Nephron progenitor cell (in vitro differentiated cells): ENCODE measurements at regions not wholly inside any gene's neighbourhood (a gene's known extent, or its start where the extent isn't known, plus 50 kb on each side); places are given as distances from the start of the nearest gene placed in this dataset.

Experiments
- DNase-seq: peaks from one replicate; pipeline ENCODE4 v3.0.0; 2021
- H3K27ac Mint-ChIP-seq: 2 replicates; pipeline ENCODE4 v1.8.0; 2021; ENCODE audit warnings: mild to moderate bottlenecking, moderate library complexity, mixed read lengths
- H3K27me3 Mint-ChIP-seq: 2 replicates; pipeline ENCODE4 v1.8.0; 2021; ENCODE audit warnings: mild to moderate bottlenecking, low read depth, mixed read lengths; ENCODE audit not compliant: poor library complexity
- H3K36me3 Mint-ChIP-seq: 2 replicates; pipeline ENCODE4 v1.8.0; 2021; ENCODE audit warnings: low read depth, mixed read lengths
- H3K4me1 Mint-ChIP-seq: 2 replicates; pipeline ENCODE4 v1.8.0; 2021; ENCODE audit warnings: mixed read lengths
- H3K4me3 Mint-ChIP-seq: 2 replicates; pipeline ENCODE4 v1.8.0; 2021; ENCODE audit warnings: mild to moderate bottlenecking, moderate library complexity, mixed read lengths
- H3K9me3 Mint-ChIP-seq: 2 replicates; pipeline ENCODE4 v1.8.0; 2021; ENCODE audit warnings: mild to moderate bottlenecking, moderate library complexity, mixed read lengths
- CTCF ChIP-seq: fragments of 200-600 bp; sonication (generic); IDR thresholded peaks from 2 replicates; pipeline ENCODE4 v1.5.0; 2021; ENCODE audit warnings: antibody characterized with exemption

GRCh38 chr4:114527637-114528036 lies 71.0 kb upstream of the UGT8 start:
- H3K27me3 Mint-ChIP-seq: no peaks in the 10 kb centered on the region
- no peak overlapping the region for H3K4me3 Mint-ChIP-seq
- H3K9me3 Mint-ChIP-seq: peaks cover 16% of the 10 kb centered on the region
- no peak for TF ChIP-seq CTCF
- DNase-seq: no peak
- no peaks in the 10 kb centered on the region for H3K4me1 Mint-ChIP-seq
- no peaks in the 10 kb centered on the region for H3K36me3 Mint-ChIP-seq
- no peak overlapping the region for H3K27ac Mint-ChIP-seq

- no peaks in the 10 kb centered on the region for H3K4me1 Mint-ChIP-seq
- no peak overlapping the region for H3K27ac Mint-ChIP-seq
- H3K36me3 Mint-ChIP-seq: no peaks in the 10 kb centered on the region
- H3K27me3 Mint-ChIP-seq: no peaks in the 10 kb centered on the region
- no peak for TF ChIP-seq CTCF
- H3K4me3 Mint-ChIP-seq: no peak overlapping the region
- no peaks in the 10 kb centered on the region for H3K9me3 Mint-ChIP-seq
- DNase-seq: no peak
These were observed 62.9 kb upstream of the UGT8 start for GRCh38 chr4:114535725-114536124.

GRCh38 chr4:114537352-114537751 lies 61.3 kb upstream of the UGT8 start:
- H3K4me1 Mint-ChIP-seq: no peaks in the 10 kb centered on the region

GRCh38 chr4:114538012-114538617 lies 60.5 kb upstream of the UGT8 start:
- TF ChIP-seq CTCF: no peak
- Mint-ChIP-seq H3K4me1 (no peaks in the 10 kb centered on the region), H3K4me3 (no peak overlapping the region), H3K9me3 (no peaks in the 10 kb centered on the region), H3K27ac (no peak overlapping the region), H3K36me3 (no peaks in the 10 kb centered on the region), H3K27me3 (no peaks in the 10 kb centered on the region)
- DNase-seq: no peak

More at GRCh38 chr4:114537352-114537751, 61.3 kb upstream of the UGT8 start:
- Mint-ChIP-seq H3K9me3 (no peaks in the 10 kb centered on the region), H3K4me3 (no peak overlapping the region), H3K27me3 (no peaks in the 10 kb centered on the region), H3K27ac (no peak overlapping the region), H3K36me3 (no peaks in the 10 kb centered on the region)
- no peak for DNase-seq
- no peak for TF ChIP-seq CTCF

- H3K27ac Mint-ChIP-seq: no peak overlapping the region
- H3K27me3 Mint-ChIP-seq: no peaks in the 10 kb centered on the region
- no peaks in the 10 kb centered on the region for H3K9me3 Mint-ChIP-seq
- no peak for TF ChIP-seq CTCF
- no peak overlapping the region for H3K4me3 Mint-ChIP-seq
- DNase-seq: no peak
- H3K4me1 Mint-ChIP-seq: no peaks in the 10 kb centered on the region
- no peaks in the 10 kb centered on the region for H3K36me3 Mint-ChIP-seq
These were observed 58.6 kb upstream of the UGT8 start for GRCh38 chr4:114539985-114540384.
